Body of pancreas (tissue), 4 donors: ENCODE measurements at regions not wholly inside any gene's neighbourhood (a gene's known extent, or its start where the extent isn't known, plus 50 kb on each side); places are given as distances from the start of the nearest gene placed in this dataset.

Experiments used
- CTCF ChIP-seq, 7 experiments: fragments of 450-650 bp in 4 of 7; fragments of 200-600 bp in 3 of 7; sonication (generic) in 3 of 7; IDR thresholded peaks; one replicate each; pipeline ENCODE4 v1.5.1; 2016 to 2019; ENCODE audit warnings: antibody characterized with exemption in 7 of 7
- POLR2A ChIP-seq, 3 donors: fragments of 450-650 bp; IDR thresholded peaks; one replicate each; pipeline ENCODE4 v1.6.1; 2016; ENCODE audit warnings: antibody characterized with exemption in 3 of 3, mild to moderate bottlenecking in 2 of 3

DNA sequence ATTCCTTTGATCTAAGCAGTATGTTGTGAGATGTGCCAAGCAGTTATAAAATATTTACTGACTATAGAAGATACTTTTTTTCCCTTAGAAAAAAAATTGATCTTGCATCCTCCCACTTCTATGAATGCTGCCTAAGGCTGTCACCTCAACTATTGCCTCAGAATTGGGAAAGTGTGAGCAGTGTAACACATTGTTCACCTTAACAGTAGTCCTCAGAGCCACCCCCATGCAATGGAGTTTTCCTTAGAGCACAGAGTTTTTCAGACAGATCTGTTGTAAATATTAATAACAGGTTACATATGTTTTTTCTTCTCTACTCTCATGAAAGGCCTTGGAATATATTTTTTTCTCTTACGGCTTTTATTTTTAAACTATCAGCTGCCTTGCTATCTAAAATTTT, 607.3 kb downstream of the STK39 start:
- no peak for TF ChIP-seq POLR2A (IDR thresholded peaks at IDR 0.05)
- TF ChIP-seq CTCF (IDR thresholded peaks at IDR 0.05) = no peak
